Gastroesophageal sphincter (tissue), 3 donors: ENCODE measurements at regions not wholly inside any gene's neighbourhood (a gene's known extent, or its start where the extent isn't known, plus 50 kb on each side); places are given as distances from the start of the nearest gene placed in this dataset.
"Not testable (repeated sequence)": the region's sequence is repeated elsewhere in the genome, so short reads cannot be mapped to it uniquely, and the experiment has no call there.

ENCODE experiments used
- POLR2A ChIP-seq, 2 donors: fragments of 450-650 bp; IDR thresholded peaks; one replicate each; pipeline ENCODE4 v1.6.1; 2017; ENCODE audit warnings: antibody characterized with exemption in 2 of 2, mild to moderate bottlenecking in 2 of 2, moderate library complexity in 1 of 2
- POLR2AphosphoS5 ChIP-seq: sonication (generic); formaldehyde crosslinking; IDR thresholded peaks from one replicate; pipeline ENCODE4 v1.6.1; 2017; ENCODE audit warnings: antibody characterized with exemption
- TF ChIP-seq, protein P1 (sequence below), 4 experiments: fragments of 200-600 bp in 2 of 4; fragments of 450-650 bp in 2 of 4; sonication (generic) in 1 of 4; IDR thresholded peaks; one replicate each; pipeline ENCODE4 v1.5.1; 2017 to 2019; ENCODE audit warnings: antibody characterized with exemption in 4 of 4, mild to moderate bottlenecking in 2 of 4, moderate library complexity in 2 of 4

DNA sequence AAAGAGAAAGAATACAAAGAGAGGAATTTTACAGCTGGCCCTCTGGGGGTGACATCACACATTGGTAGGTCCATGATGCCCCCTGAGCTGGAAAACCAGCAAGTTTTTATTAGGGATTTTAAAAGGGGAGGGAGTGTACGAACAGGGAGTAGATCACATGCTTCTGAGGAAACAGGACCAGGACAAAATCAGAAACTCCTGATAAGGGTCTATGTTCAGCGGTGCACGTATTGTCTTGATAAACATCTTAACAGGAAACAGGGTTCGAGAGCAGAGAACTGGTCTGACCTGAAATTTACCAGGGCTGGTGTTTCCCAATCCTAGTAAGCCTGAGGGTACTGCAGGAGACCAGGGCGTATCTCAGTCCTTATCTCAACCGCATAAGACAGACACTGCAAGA lies 530.6 kb upstream of the ZNF717 start:
- TF ChIP-seq, protein P1, sequence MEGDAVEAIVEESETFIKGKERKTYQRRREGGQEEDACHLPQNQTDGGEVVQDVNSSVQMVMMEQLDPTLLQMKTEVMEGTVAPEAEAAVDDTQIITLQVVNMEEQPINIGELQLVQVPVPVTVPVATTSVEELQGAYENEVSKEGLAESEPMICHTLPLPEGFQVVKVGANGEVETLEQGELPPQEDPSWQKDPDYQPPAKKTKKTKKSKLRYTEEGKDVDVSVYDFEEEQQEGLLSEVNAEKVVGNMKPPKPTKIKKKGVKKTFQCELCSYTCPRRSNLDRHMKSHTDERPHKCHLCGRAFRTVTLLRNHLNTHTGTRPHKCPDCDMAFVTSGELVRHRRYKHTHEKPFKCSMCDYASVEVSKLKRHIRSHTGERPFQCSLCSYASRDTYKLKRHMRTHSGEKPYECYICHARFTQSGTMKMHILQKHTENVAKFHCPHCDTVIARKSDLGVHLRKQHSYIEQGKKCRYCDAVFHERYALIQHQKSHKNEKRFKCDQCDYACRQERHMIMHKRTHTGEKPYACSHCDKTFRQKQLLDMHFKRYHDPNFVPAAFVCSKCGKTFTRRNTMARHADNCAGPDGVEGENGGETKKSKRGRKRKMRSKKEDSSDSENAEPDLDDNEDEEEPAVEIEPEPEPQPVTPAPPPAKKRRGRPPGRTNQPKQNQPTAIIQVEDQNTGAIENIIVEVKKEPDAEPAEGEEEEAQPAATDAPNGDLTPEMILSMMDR (IDR thresholded peaks at IDR 0.05): not testable (repeated sequence)
- not testable (repeated sequence) for TF ChIP-seq POLR2AphosphoS5; POLR2A (IDR thresholded peaks at IDR 0.05)
